ENCODE measurements at regions not wholly inside any gene's neighbourhood (a gene's known extent, or its start where the extent isn't known, plus 50 kb on each side); places are given as distances from the start of the nearest gene placed in this dataset.

DNA sequence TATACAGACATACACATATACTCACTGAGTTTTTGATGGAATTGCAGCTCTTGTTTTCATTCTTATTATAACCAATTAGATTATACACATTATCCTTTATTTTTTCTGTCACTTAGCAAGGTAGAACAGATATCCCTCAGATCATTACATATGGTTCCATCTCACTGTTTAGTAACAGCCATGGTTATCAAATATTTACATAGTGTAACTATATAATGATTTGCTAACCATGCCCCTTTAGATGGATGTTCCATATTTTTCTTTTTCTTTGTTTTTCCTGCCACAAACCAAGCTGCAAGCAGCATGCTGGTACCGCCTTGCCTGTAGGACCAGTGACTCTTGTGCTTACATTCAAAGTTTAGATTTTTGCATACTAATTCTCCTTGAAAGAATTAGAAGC is 163.4 kb upstream of the NFE2L3 start:
- TF ChIP-seq, protein P1, sequence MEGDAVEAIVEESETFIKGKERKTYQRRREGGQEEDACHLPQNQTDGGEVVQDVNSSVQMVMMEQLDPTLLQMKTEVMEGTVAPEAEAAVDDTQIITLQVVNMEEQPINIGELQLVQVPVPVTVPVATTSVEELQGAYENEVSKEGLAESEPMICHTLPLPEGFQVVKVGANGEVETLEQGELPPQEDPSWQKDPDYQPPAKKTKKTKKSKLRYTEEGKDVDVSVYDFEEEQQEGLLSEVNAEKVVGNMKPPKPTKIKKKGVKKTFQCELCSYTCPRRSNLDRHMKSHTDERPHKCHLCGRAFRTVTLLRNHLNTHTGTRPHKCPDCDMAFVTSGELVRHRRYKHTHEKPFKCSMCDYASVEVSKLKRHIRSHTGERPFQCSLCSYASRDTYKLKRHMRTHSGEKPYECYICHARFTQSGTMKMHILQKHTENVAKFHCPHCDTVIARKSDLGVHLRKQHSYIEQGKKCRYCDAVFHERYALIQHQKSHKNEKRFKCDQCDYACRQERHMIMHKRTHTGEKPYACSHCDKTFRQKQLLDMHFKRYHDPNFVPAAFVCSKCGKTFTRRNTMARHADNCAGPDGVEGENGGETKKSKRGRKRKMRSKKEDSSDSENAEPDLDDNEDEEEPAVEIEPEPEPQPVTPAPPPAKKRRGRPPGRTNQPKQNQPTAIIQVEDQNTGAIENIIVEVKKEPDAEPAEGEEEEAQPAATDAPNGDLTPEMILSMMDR (IDR thresholded peaks at IDR 0.05; ENCODE audit: insufficient read depth, low read length): no peak
- TF ChIP-seq GABPA (IDR thresholded peaks at IDR 0.05; ENCODE audit: low read depth) (no peak), POLR2AphosphoS5 (IDR thresholded peaks at IDR 0.05; ENCODE audit: low read depth) (no peak)
- TF ChIP-seq, protein P2, sequence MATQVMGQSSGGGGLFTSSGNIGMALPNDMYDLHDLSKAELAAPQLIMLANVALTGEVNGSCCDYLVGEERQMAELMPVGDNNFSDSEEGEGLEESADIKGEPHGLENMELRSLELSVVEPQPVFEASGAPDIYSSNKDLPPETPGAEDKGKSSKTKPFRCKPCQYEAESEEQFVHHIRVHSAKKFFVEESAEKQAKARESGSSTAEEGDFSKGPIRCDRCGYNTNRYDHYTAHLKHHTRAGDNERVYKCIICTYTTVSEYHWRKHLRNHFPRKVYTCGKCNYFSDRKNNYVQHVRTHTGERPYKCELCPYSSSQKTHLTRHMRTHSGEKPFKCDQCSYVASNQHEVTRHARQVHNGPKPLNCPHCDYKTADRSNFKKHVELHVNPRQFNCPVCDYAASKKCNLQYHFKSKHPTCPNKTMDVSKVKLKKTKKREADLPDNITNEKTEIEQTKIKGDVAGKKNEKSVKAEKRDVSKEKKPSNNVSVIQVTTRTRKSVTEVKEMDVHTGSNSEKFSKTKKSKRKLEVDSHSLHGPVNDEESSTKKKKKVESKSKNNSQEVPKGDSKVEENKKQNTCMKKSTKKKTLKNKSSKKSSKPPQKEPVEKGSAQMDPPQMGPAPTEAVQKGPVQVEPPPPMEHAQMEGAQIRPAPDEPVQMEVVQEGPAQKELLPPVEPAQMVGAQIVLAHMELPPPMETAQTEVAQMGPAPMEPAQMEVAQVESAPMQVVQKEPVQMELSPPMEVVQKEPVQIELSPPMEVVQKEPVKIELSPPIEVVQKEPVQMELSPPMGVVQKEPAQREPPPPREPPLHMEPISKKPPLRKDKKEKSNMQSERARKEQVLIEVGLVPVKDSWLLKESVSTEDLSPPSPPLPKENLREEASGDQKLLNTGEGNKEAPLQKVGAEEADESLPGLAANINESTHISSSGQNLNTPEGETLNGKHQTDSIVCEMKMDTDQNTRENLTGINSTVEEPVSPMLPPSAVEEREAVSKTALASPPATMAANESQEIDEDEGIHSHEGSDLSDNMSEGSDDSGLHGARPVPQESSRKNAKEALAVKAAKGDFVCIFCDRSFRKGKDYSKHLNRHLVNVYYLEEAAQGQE (IDR thresholded peaks at IDR 0.05; ENCODE audit: insufficient replicate concordance, low read depth): no peak

Data from HL-60 (cell line).